Endodermal cell (in vitro differentiated cells): ENCODE measurements at regions not wholly inside any gene's neighbourhood (a gene's known extent, or its start where the extent isn't known, plus 50 kb on each side); places are given as distances from the start of the nearest gene placed in this dataset.

Source experiments
- DNase-seq: peaks from one replicate; pipeline ENCODE4 v3.0.0-alpha.2; 2017
- H3K27ac ChIP-seq: 2 replicates; pipeline ENCODE4 v1.5.1; 2013; ENCODE audit warnings: mild to moderate bottlenecking, low read depth, low read length, moderate library complexity
- H3K27me3 ChIP-seq: 2 replicates; pipeline ENCODE4 v1.6.1; 2013; ENCODE audit warnings: mild to moderate bottlenecking, low read length, moderate library complexity; ENCODE audit not compliant: insufficient read depth, control insufficient read depth, poor library complexity, severe bottlenecking
- H3K36me3 ChIP-seq: 2 replicates; pipeline ENCODE4 v1.7.0; 2013; ENCODE audit warnings: mild to moderate bottlenecking, low read length, moderate library complexity; ENCODE audit not compliant: control insufficient read depth, insufficient read depth
- H3K4me1 ChIP-seq: one replicate; pipeline ENCODE4 v1.7.0; 2013; ENCODE audit warnings: low read length; ENCODE audit not compliant: control insufficient read depth, insufficient read depth
- H3K4me3 ChIP-seq: 2 replicates; pipeline ENCODE4 v1.5.1; 2013; ENCODE audit warnings: mild to moderate bottlenecking, low read length, moderate library complexity
- H3K9ac ChIP-seq: 2 replicates; pipeline ENCODE4 v1.6.1; 2013; ENCODE audit warnings: mild to moderate bottlenecking, low read length, moderate library complexity; ENCODE audit not compliant: poor library complexity, severe bottlenecking; ENCODE audit errors: extremely low read depth
- H3K9me3 ChIP-seq: 2 replicates; pipeline ENCODE4 v1.6.1; 2013; ENCODE audit warnings: mild to moderate bottlenecking, low read length, moderate library complexity; ENCODE audit not compliant: control insufficient read depth
- H3K27ac Mint-ChIP-seq: 2 replicates; pipeline ENCODE4 v1.8.0; 2020; ENCODE audit warnings: mixed read lengths
- H3K27me3 Mint-ChIP-seq: 2 replicates; pipeline ENCODE4 v1.8.0; 2021; ENCODE audit warnings: mild to moderate bottlenecking, mixed read lengths; ENCODE audit not compliant: insufficient read depth
- H3K36me3 Mint-ChIP-seq: 2 replicates; pipeline ENCODE4 v1.8.0; 2020; ENCODE audit warnings: low read depth, mixed read lengths
- H3K4me1 Mint-ChIP-seq: 2 replicates; pipeline ENCODE4 v1.8.0; 2020; ENCODE audit warnings: mixed read lengths
- H3K4me3 Mint-ChIP-seq: 2 replicates; pipeline ENCODE4 v1.8.0; 2020; ENCODE audit warnings: mild to moderate bottlenecking, moderate library complexity, mixed read lengths
- H3K9me3 Mint-ChIP-seq: 2 replicates; pipeline ENCODE4 v1.8.0; 2020; ENCODE audit warnings: mild to moderate bottlenecking, mixed read lengths
- WGBS, 2 experiments: methylation state at CpG; one replicate each; pipeline versions ENCODE4 v1.1.5 to v1.1.7; 2013; ENCODE audit warnings: missing lambda C conversion rate in 2 of 2, mixed read lengths in 1 of 2; ENCODE audit not compliant: insufficient coverage in 1 of 2, insufficient read length in 1 of 2; 5-methylcytosine and 5-hydroxymethylcytosine counted together
- TF ChIP-seq, protein P1 (sequence below): fragments of 200-600 bp; sonication (generic); conservative IDR thresholded peaks from 2 replicates; pipeline ENCODE4 v1.5.0; 2021; ENCODE audit warnings: antibody characterized with exemption, mild to moderate bottlenecking

DNA sequence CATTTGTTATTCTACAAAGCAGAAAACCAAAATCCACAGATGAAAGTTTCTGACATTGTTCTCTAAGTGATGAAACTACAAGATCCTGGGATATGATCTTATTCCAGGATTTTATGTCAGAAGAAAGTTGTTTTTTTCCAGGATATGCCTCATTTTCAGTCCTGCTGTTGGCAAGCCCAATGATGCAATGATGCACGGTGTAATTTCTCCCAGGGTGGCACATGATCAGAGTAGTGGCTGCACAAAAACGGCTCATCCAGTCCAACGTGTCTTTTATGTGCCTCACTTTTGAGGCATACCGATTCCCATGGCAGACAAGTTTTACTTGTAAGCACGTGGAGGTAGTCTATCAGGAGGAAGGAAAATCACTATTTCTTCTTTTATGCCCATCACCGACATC, 302.3 kb upstream of the JAG1 start:
- TF ChIP-seq, protein P1, sequence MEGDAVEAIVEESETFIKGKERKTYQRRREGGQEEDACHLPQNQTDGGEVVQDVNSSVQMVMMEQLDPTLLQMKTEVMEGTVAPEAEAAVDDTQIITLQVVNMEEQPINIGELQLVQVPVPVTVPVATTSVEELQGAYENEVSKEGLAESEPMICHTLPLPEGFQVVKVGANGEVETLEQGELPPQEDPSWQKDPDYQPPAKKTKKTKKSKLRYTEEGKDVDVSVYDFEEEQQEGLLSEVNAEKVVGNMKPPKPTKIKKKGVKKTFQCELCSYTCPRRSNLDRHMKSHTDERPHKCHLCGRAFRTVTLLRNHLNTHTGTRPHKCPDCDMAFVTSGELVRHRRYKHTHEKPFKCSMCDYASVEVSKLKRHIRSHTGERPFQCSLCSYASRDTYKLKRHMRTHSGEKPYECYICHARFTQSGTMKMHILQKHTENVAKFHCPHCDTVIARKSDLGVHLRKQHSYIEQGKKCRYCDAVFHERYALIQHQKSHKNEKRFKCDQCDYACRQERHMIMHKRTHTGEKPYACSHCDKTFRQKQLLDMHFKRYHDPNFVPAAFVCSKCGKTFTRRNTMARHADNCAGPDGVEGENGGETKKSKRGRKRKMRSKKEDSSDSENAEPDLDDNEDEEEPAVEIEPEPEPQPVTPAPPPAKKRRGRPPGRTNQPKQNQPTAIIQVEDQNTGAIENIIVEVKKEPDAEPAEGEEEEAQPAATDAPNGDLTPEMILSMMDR = no peak
- 94 to 96% methylated on average over 5 to 6 of the region's 6 CpGs for WGBS, 2 experiments

DNA sequence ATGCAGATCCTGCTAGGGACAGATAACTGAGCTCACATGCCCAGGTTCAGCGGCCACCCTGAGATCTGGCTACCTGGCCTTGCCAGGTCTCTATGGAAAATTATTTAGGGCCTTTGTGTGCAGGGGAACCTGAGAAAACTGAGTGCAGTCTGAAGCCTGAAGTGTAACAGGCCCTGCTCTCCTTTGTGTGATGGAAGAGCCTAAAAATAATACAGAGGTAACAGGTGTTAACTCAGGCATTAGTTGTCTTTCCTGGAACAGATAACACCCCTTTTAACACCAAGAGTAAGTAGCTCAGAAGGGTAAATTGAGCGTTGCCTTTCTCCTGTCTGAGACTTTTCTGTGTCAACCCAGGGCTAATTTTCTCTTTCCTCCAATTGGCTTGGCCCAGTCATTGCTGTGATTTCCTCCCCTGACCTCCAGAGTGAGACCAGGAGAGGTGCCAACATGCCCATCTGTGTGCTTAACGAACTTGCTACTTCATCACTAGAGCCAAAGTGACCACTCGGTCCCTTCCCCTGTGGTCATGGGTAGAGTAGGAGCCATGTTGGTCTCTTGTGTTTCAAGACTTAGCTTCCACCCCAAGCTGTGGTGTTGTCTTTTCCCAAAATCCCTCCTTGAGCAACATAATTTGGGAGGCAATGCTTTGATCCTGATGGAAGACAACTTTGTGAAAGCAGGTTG, 304.4 kb upstream of the JAG1 start:
- Mint-ChIP-seq H3K4me3 (no peak overlapping the region), H3K27ac (no peak overlapping the region), H3K36me3 (no peaks in the 10 kb centered on the region), H3K9me3 (no peaks in the 10 kb centered on the region), H3K4me1 (peaks cover 3% of the 10 kb centered on the region), H3K27me3 (no peaks in the 10 kb centered on the region)
- Histone ChIP-seq H3K9me3 (no peaks in the 10 kb centered on the region), H3K4me1 (no peaks in the 10 kb centered on the region), H3K27ac (no peak overlapping the region), H3K4me3 (no peak overlapping the region), H3K36me3 (no peaks in the 10 kb centered on the region), H3K9ac (no peak overlapping the region), H3K27me3 (no peaks in the 10 kb centered on the region)
- TF ChIP-seq, protein P1 = no peak
- 91 to 96% methylated on average over 4 of the region's 4 CpGs for WGBS, 2 experiments
- no peak for DNase-seq

More for the DNA sequence above, 302.3 kb upstream of the JAG1 start:
- Mint-ChIP-seq H3K4me3 (no peak overlapping the region), H3K4me1 (no peaks in the 10 kb centered on the region), H3K27me3 (no peaks in the 10 kb centered on the region), H3K9me3 (no peaks in the 10 kb centered on the region), H3K36me3 (no peaks in the 10 kb centered on the region), H3K27ac (no peak overlapping the region)
- H3K4me3 ChIP-seq = no peak overlapping the region
- no peak for DNase-seq
- H3K27me3 ChIP-seq = no peaks in the 10 kb centered on the region
- no peaks in the 10 kb centered on the region for H3K9me3 ChIP-seq
- H3K36me3 ChIP-seq = no peaks in the 10 kb centered on the region
- no peaks in the 10 kb centered on the region for H3K4me1 ChIP-seq
- no peak overlapping the region for H3K27ac ChIP-seq
- H3K9ac ChIP-seq = no peak overlapping the region

DNA sequence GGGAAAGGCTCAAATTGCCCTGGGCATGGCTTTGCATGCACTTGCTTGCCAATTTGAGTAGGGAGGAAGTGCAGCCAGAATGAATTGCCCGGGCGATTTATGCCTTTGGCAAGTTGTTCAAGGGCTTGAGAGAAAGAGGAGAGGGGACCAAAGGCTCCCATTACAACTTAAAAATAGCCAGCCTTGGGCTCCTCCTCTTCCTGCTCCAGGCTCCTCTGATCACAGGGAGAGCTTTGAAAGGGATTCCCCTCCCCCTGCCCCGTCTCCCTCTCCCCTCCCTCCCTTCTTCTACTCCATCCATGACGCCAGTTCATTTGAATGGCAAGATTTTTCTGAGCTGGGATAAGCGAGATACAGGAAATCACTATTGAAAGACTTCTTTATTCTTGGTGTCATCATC, 304.9 kb upstream of the JAG1 start:
- H3K36me3 Mint-ChIP-seq = no peaks in the 10 kb centered on the region

More for the DNA sequence above, 304.9 kb upstream of the JAG1 start:
- Histone ChIP-seq H3K36me3 (no peaks in the 10 kb centered on the region), H3K27ac (no peak overlapping the region), H3K4me3 (no peak overlapping the region), H3K9me3 (no peaks in the 10 kb centered on the region), H3K9ac (no peak overlapping the region), H3K27me3 (no peaks in the 10 kb centered on the region), H3K4me1 (no peaks in the 10 kb centered on the region)
- 88 to 100% methylated on average over 1 to 5 of the region's 5 CpGs for WGBS, 2 experiments
- DNase-seq = no peak
- no peaks in the 10 kb centered on the region for H3K9me3 Mint-ChIP-seq
- TF ChIP-seq, protein P1 = no peak
- no peak overlapping the region for H3K4me3 Mint-ChIP-seq
- no peaks in the 10 kb centered on the region for H3K27me3 Mint-ChIP-seq
- peaks cover 3% of the 10 kb centered on the region for H3K4me1 Mint-ChIP-seq
- no peak overlapping the region for H3K27ac Mint-ChIP-seq
